ENCODE measurements at regions not wholly inside any gene's neighbourhood (a gene's known extent, or its start where the extent isn't known, plus 50 kb on each side); places are given as distances from the start of the nearest gene placed in this dataset.
A peak's percentile ranks its signal among the peaks of the same experiment; 100 is the strongest.
"Not testable (repeated sequence)": the region's sequence is repeated elsewhere in the genome, so short reads cannot be mapped to it uniquely, and the experiment has no call there.

- DNase-seq = no peak
Observed at GRCh38 chr1:194103516-194104246, 917.3 kb upstream of the B3GALT2 start.

GRCh38 chr1:194103101-194103500 is 916.7 kb upstream of the B3GALT2 start:
- no peak for DNase-seq

- DNase-seq = no peak
Observed at GRCh38 chr1:194102607-194103006, 916.2 kb upstream of the B3GALT2 start.

DNA sequence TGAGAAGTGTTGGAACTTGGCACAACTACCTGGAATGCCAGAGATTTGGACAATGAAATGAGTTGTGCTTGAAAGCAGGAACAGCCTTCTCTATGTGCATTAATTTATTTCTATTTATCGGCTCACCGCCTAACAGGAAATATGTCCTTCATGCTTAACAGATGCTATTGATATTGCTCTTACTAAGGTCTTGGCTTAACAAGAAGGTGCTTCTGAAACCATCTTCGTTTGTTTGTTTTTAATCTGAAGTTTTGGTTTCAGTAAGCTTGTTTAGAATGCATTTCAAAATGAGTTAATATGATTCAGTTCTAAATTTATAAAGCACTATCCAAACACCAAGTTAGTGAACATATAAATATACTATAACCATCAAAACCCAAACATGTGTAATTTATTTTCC is 898.3 kb upstream of the B3GALT2 start:
- no peak for DNase-seq

GRCh38 chr1:194081444-194081843 is 895.0 kb upstream of the B3GALT2 start:
- no peak for DNase-seq

DNA sequence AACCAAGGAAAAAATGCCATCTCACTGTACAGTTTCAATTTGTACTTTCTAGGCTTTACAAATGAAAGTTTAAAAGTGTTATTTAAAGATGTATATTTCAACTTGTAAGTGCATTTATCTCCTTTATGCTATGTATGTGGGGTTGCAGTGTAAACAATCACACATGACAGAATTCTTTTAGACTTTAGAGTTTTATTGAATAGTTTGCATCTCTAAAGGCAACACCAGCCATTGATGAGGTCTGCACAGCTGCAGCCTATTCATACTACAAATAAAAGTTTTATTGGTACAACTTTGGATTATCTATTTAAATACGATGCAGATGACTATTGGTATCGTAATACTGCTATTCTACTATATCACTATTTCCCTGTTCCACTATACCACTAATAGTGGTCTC is 894.4 kb upstream of the B3GALT2 start:
- no peak for DNase-seq

- no peak for DNase-seq
Observed at GRCh38 chr1:194078765-194079164, 892.4 kb upstream of the B3GALT2 start.

GRCh38 chr1:194076646-194077045 is 890.2 kb upstream of the B3GALT2 start:
- no peak for DNase-seq

GRCh38 chr1:194073833-194074232 is 887.4 kb upstream of the B3GALT2 start:
- no peak for DNase-seq

DNA sequence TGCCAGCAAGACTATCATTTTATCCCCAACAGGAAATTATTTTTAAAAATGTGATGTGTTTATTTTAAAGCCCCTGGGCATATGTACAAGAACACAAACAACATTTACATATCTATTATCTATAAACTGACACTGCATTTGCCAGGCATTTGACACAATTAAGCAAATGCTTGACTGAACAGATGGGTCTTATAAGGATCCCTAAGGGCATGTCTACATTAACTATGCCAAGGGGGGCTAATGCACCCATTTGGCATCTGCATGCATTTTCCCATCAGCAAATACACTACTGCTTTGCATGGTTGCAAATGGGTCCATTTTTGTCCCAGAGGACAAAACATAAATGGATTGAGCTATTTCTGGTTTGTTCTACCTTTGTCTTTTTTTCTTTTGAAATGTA is 884.8 kb upstream of the B3GALT2 start:
- DNase-seq = no peak

DNA sequence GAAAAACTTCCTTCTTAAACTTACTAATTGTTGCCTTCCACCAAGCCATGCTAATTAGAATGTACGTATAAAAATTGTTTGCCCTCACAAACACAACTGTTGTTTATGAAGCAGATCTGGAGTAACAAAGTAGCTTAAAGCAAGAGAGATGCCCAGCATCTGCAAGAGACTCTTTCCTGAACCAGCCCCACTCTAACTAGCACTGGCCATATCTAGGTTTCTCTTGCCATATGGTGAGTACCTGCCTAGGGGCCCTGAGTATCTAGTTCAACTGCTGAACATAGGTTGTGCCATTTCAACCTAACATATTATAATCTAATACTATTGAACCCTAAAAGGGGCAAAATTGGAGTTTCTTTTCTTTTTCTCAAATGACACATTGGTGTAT is 883.4 kb upstream of the B3GALT2 start:
- no peak for DNase-seq

GRCh38 chr1:194069168-194069830 is 882.9 kb upstream of the B3GALT2 start:
- DNase-seq = peak in 12 of 56 donors; percentile 0 to 43 (median 9)

GRCh38 chr1:194068446-194069167 is 882.2 kb upstream of the B3GALT2 start:
- DNase-seq = no peak

GRCh38 chr1:194067772-194068171 is 881.4 kb upstream of the B3GALT2 start:
- DNase-seq = no peak

GRCh38 chr1:194062962-194063361 is 876.5 kb upstream of the B3GALT2 start:
- no peak for DNase-seq

DNA sequence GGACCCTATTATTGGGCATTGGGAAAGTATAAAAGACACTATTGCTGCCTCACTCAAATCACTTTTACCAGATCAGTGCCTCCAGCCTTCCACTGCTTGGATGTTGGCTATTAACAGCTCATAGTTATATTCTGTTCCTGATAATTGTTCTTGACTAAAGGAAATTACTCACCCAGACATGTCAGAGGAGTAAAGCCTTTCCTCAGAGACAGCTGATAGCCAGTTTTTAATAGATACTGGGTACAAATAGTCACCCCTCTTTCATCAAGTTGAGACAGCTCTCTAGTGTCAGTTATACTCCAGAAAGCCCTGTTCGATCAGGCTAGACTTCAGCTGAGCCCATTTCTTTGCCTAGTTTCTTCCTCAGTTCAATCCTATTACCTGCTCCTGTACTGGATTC is 876.1 kb upstream of the B3GALT2 start:
- no peak for DNase-seq

DNA sequence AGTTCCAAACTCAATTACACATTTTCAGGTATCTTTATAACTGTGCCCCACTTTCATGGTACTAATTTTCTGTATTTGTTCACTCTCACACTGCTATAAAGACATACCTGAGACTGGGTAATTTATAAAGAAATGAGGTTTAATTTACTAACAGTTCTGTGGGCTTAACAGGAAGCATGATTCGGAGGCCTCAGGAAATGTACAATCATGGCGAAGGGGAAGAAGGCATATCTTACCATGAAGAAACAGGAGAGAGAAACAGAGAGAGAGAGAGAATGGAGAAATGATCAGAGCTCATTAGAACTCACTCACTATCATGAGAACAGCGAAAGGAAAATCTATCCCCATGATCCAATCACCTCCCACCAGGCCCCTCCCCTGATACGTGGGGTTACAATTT is 874.1 kb upstream of the B3GALT2 start:
- DNase-seq = no peak

DNA sequence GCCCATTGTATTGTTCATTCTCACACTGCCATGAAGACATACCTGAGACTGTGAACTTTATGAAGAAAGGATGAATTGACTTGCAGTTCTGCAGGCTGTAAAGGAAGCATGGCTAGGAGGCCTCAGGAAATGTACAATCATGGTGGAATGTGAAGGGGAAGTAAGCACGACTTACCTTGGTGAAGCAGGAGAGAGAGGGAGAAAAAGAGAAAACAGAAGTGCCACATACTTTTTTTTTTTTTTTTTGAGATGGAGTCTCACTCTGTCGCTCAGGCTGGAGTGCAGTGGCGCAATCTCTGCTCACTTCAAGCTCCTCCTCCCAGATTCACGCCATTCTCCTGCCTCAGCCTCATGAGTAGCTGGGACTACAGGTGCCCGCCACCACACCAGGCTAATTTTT is 871.9 kb upstream of the B3GALT2 start:
- not testable (repeated sequence) for DNase-seq

GRCh38 chr1:194056169-194056568 is 869.8 kb upstream of the B3GALT2 start:
- no peak for DNase-seq

DNA sequence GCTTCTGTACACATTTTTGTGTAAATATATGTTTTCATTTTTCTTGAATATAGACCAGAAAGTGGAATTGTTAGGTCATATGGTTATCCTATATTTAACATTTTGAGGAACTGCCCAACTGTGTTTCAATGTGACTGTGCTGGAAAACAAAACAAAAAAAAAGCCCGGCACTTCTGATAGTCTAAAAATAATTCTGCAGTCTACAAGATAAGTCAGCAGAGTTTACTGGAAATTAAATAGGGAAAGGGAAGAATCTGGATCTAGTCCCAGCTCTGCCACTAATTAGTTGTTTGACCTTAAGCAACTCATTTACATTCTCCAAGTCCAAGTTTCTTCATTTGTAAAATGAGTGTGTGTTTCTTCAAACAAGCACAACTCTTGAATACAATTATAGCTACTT is 869.1 kb upstream of the B3GALT2 start:
- DNase-seq = no peak

GRCh38 chr1:194052514-194053338 is 866.3 kb upstream of the B3GALT2 start:
- no peak for DNase-seq

- DNase-seq = no peak
Observed at GRCh38 chr1:194047921-194048320, 861.5 kb upstream of the B3GALT2 start.
